GM08714 (cell line): ENCODE measurements at regions not wholly inside any gene's neighbourhood (a gene's known extent, or its start where the extent isn't known, plus 50 kb on each side); places are given as distances from the start of the nearest gene placed in this dataset.

Source experiments
- H3K4me3 ChIP-seq: fragments of 200-500 bp; sonication (Bioruptor generic); 2 replicates; pipeline ENCODE4 v1.5.1; 2014; ENCODE audit warnings: mild to moderate bottlenecking, low read length, inconsistent platforms
- ZNF274 ChIP-seq: IDR thresholded peaks from 2 replicates; pipeline ENCODE4 v1.6.1; 2012; ENCODE audit warnings: mild to moderate bottlenecking, low read depth, low read length

DNA sequence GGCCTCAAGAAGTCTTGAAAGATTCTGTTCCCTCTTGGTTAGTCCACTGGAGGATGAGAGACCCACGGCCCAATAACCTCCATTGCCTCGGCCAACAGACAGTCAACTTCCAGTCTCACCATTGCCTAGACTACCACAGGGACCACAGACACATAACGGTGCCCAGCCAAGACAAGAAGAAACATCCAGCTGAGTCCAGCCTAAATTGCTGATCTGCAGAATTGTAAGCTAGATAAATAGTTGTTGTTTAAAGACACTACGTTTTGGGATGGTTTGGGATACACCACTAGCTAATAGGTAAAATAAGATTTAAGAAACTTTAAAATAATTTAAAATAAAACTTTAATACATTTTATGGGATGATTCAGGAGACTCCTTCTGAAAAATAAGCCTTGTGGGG lies 324.7 kb upstream of the JAG1 start:
- TF ChIP-seq ZNF274, result no peak

DNA sequence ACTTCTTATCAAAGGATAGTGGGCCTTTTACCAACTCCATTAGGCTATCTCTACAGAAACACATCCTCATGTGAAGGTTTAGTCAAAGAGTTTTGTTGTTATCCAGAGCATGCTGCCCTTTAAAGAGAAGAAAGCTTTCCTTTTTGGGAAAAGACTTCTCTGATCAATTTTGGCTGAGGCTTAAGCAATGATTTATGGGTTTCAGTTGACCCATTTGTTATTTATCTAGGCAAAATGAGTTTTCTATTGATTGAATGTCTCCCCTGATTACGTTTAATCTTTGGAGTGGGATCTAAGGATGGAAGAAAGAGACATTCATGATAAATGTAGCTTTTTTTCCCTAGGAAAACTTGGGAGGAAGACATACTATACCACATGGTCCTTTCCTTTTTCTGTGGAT lies 326.6 kb upstream of the JAG1 start:
- no peak overlapping the region for H3K4me3 ChIP-seq
- TF ChIP-seq ZNF274, result no peak

More for the DNA sequence above, 324.7 kb upstream of the JAG1 start:
- no peak overlapping the region for H3K4me3 ChIP-seq

DNA sequence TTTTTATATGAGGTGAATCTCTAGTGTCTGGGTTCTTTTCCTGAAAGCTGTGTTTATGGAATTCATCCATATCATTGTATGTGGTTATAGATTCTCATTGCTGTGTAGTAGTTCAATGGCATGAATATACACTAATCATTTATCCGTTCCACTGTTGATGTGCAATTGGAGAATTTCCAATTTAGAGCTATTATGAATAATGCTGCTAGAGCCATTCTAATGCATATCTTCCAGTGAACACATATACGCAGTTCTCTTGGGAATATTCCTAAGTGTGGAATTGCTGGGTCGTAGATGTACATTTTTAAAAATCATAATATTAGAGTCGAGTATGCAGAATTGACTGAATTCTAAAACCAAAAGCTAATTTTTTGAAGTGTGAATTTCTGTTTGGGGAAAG lies 327.5 kb upstream of the JAG1 start:
- H3K4me3 ChIP-seq, result no peak overlapping the region
- TF ChIP-seq ZNF274, result no peak

DNA sequence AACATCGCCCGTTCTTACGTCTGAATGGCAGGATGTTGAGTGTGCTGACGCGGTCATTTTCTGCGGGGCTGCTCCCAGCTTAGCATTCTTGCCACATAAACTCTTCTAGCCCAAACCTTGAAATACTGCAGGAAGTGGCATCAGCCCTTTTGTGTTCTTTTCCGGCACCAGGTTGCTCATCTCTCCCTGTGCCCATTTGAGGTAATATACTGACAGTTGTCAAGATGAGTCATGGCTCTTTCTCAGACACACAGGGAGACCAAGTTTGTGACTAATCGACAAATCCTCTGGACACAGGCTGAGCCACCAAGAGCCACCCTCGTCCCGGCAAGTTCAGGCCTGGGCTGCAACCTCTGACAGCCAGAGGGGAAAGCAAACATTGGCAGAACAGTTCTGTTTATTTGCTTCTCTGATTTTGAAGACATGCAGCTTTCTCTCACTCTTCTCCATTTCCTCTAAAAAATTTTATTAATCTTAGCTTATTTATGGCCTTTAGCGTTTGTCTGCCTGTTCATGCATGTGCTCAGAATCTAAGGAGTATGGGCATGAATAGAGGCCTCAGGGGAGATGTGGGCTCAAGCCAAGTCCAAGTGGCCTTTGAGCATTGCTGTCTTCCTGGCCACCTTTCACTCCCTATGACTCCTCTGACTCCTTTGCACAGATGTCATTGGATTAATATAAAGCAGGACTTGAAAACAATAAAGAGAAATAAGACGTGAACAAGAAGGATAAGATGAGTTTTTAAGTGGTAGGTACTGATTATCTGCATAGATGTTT lies 328.2 kb upstream of the JAG1 start:
- TF ChIP-seq ZNF274, result no peak
- no peak overlapping the region for H3K4me3 ChIP-seq

DNA sequence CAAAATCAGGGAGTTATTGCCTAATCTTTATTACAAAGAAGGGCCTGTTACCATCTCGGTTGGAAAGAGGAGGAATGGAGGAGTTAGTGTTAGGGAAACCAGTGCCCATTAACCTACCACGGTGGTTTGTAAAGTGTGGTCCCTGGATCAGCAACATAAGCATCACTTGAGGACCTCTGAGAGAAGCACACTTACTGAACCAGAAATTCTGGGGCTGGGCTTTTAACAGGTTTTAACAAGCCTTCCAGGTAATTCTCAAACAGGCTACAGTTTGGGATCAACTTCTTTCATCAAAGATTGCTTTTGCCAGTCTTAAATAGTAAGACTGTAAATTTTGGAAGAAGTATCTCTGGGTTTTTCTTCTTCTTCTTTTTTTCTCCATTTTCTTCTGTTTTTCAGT lies 329.5 kb upstream of the JAG1 start:
- no peak for TF ChIP-seq ZNF274
- H3K4me3 ChIP-seq, result no peak overlapping the region

DNA sequence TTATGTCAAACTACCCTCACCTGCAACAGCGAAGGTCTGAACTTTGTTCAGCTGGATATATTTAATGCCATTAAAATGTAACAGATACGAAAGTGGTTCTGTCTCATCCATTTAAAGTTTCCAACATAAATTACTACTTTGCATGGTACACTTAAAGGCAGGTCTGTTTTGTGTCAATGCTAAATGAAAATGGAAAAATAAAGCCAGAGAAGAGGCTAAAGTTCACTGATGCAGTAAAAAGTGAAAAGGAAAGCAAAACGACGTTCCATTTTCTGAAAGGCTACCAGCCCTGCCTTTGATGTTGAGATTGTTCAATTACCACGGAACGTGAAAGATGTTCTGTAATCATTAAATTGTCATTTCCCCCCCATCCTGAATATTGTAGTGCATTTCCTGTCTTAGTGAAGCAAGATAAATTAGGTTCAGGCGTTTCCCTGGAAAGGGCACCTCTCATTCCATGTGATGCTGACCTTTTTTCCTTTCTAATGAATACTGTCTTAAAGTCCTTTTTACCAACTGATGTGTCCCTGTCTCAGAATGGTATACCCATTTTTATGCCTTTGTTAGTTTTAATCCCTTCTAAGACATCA lies 334.7 kb upstream of the JAG1 start:
- H3K4me3 ChIP-seq, result no peak overlapping the region
- TF ChIP-seq ZNF274, result no peak

DNA sequence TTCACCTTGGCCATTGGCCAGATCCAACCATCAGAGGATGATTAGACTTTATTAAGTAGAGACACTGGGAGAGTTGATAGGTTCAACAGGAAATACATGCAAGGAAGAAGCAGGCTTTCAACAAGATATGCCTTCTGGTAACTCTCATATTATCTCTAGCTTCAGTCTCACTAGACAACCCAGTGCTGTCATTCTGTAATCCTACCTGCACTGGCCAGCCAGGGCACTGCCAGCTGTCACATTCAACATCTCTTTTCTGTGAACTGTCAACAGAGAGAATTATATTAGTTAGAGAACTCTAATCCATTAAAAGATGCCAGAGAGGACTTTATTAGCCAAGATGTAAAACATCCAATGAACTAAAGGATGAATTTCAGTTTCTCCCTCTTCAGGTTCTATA lies 337.9 kb upstream of the JAG1 start:
- TF ChIP-seq ZNF274, result no peak
- H3K4me3 ChIP-seq, result no peak overlapping the region

DNA sequence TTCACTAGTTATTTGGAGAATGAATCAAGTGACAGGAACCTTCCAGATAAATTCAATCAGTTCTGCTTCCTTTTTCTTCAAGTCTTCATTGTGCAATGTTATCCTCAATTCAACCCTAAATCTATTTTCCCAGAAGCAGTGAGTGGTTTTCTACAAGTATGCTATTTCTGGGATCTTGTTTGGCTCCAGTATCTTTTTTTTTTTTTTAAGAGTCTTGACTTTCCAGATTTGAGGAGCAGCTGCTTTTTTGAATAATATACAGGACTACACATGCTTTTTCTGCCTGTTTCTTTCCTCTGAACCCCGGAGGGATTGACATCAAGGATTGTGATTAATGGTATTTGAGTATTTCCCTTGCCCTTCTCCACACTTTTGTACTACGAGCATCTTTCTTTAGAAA lies 339.2 kb upstream of the JAG1 start:
- TF ChIP-seq ZNF274, result no peak
- no peak overlapping the region for H3K4me3 ChIP-seq

DNA sequence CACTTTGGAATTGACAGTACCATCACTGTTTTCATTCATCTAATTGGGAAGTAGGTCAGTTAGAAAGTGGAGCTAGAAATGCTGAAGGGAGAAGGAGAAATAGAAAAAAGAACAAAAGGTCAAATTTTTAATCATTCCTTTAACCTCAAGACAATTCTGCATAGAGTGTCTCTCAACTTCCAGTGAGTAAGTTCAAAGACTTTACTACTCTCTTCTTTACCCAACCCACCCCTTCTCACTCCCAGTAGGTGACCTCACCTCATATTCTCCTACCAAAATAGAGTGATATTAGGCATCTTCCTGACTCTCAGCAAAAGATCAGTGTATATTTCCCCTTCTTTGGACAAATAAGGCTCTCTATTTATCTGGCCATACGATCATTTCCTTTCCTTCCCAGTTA lies 340.0 kb upstream of the JAG1 start:
- TF ChIP-seq ZNF274, result no peak
- H3K4me3 ChIP-seq, result no peak overlapping the region

DNA sequence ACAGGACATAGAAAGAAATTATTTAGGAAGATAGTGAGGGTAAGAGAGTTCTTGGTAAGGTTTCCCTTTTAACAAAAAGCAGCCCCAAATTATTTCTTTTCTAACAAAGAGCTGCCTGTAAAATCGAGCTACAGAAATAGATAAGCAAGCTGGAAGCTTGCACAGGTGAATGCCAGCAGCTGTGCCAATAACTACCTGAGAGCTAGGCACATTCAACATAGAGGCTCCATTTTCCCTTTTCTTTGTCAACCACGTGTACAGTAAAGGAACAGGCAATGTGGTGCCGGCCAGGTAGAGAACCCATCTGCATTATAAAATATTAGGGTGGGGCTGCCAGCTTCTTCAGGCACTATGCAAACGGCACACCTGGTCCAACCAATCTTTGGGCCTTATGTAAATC lies 341.6 kb upstream of the JAG1 start:
- TF ChIP-seq ZNF274, result no peak
- no peak overlapping the region for H3K4me3 ChIP-seq

DNA sequence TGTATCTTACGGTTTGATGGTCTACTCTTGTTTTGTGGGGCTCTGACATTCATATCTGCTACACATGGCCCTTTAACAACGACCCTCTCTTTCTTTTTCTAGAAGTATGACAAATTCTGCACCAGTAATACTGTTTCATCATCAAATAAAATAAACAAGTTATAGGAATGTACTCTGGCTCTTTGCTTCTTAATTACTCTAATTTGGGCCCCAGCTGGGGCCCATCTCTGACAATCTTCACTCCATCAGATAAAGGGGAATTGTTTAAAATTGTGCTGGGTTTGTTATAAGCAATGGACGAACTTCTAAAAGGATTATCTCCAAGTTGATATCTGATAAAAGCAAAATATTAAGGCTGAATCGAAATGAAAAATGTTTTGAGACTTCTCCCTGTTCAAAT lies 343.6 kb upstream of the JAG1 start:
- TF ChIP-seq ZNF274, result no peak
- H3K4me3 ChIP-seq, result no peak overlapping the region

DNA sequence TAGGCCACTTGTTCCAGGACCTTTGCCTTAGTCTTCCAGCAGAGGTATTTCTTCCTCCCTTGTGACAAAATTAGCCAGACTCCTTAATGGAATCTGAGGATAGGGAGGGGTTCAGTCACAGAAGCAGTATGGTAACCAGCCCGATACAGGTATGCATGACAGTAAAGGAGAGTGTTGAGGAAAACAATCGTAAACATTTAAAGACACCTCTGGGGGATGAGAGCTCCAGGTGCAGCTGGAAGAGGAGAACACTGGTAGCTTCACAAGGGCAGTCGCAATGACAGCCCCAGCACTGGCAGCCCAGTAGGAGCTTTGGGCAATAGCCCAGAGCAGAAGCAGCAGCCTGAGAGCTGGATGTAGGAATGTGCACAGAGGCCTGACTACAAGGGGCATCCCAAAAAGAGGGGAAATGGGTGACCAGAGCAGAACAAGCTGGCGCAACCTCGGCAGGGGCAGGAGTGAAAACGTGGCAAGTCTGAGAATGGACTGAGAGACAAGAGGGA lies 344.9 kb upstream of the JAG1 start:
- TF ChIP-seq ZNF274, result no peak
- H3K4me3 ChIP-seq, result no peak overlapping the region

DNA sequence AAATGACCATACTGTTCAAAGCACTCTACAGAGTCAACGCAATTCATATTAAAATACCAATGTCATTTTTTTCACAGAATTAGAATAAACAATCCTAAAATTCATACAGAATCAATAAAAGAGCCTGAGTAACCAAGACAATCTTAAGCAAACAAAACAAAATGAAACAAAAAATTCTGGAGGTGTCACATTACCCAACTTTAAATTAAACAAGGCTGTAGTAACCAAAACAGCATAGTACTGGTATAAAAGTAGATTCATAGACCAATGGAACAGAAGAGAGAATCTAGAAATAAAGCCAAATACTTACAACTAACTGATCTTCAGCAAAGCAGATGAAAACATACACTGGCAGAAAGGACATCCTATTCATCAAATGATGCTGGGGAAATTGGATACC lies 346.9 kb upstream of the JAG1 start:
- H3K4me3 ChIP-seq, result no peak overlapping the region
- no peak for TF ChIP-seq ZNF274

DNA sequence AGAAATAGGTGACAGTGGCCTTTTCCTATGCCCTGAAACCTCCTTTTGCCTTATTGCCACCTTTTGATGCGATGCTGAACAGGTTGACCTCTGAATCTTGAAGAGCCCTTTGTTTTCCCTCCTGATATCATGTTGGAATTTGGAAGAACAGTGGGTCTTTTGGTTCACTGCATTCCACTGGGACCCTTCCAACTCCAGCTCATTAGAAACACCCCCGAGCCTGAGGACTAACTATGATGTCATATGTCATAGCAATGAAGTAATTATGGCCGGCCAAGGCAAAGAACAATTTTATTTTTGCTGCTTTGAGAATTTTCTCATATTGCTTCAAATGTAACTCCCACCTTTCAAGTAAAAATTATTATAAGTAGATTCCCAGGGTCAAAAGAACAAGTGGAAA lies 353.4 kb upstream of the JAG1 start:
- no peak overlapping the region for H3K4me3 ChIP-seq
- no peak for TF ChIP-seq ZNF274

DNA sequence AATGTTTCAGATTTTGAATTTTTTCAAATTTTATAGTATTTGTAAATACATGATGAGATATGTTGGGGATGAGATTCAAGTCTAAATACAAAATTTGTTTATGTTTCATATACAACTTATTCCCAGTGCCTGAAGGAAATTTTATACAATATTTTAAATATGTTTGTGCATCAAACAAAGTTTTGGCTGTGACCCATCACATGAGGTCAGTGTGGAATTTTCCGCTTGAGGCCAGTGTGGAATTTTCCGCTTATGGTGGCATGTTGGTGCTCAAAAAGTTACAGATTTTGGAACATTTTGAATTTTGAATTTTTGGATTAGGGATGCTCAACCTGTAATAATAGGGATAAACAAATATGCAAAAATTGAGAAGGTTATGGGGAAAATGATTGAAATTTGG lies 356.6 kb upstream of the JAG1 start:
- no peak overlapping the region for H3K4me3 ChIP-seq
- no peak for TF ChIP-seq ZNF274
